ENCODE measurements at regions not wholly inside any gene's neighbourhood (a gene's known extent, or its start where the extent isn't known, plus 50 kb on each side); places are given as distances from the start of the nearest gene placed in this dataset.

- TF ChIP-seq REST (IDR thresholded peaks at IDR 0.05; ENCODE audit: borderline replicate concordance) (no peak), REST (CRISPR knock-in tag; IDR thresholded peaks at IDR 0.05; ENCODE audit: low read depth) (no peak), SMAD3 (CRISPR knock-in tag; conservative IDR thresholded peaks at IDR 0.05) (no peak), E2F6 (IDR thresholded peaks at IDR 0.05; ENCODE audit: borderline replicate concordance in 1 of 2, extremely low read depth in 1 of 2, insufficient read depth in 1 of 2, insufficient read length in 1 of 2, low read depth in 1 of 2, low read length in 1 of 2, poor library complexity in 1 of 2, severe bottlenecking in 1 of 2) (no peak), MED1 (CRISPR knock-in tag; IDR thresholded peaks at IDR 0.05; ENCODE audit: borderline replicate concordance) (no peak)
Observed at GRCh38 chr18:4605212-4605611, 150.1 kb upstream of the DLGAP1 start (continued).
